GM19238 (cell line): ENCODE measurements at regions not wholly inside any gene's neighbourhood (a gene's known extent, or its start where the extent isn't known, plus 50 kb on each side); places are given as distances from the start of the nearest gene placed in this dataset.
"Not testable (repeated sequence)": the region's sequence is repeated elsewhere in the genome, so short reads cannot be mapped to it uniquely, and the experiment has no call there.

Source experiments
- DNase-seq: peaks from one replicate; pipeline ENCODE4 v3.0.0; 2011; ENCODE audit warnings: low spot score; ENCODE audit not compliant: insufficient read length

DNA sequence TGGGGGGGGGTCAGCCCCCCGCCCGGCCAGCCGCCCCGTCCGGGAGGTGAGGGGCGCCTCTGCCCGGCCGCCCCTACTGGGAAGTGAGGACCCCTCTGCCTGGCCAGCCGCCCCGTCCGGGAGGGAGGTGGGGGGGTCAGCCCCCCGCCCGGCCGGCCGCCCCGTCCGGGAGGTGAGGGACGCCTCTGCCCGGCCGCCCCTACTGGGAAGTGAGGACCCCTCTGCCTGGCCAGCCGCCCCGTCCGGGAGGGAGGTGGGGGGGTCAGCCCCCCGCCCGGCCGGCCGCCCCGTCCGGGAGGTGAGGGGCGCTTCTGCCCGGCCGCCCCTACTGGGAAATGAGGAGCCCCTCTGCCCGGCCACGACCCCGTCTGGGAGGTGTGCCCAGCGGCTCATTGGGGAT, 210.7 kb upstream of the RPL34 start:
- not testable (repeated sequence) for DNase-seq

DNA sequence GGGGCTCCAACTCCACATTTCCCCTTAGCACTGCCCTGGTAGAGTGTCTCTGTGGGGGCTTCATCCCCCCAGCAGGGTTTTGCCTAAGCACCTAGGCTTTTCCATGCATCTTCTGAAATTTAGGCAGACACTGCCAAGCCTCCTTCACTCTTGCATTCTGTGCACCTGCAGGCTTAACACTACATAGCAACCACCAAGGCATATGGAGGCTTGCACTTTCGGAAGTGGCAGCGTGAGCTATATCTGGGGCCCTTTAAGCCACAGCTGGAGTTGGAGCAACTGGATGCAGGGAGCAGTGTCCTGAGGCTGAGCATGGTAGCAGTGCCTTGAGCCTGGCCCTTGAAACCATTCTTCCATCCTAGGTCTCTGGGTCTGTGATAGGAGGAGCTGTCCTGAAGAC, 214.8 kb upstream of the RPL34 start:
- DNase-seq, result no peak

DNA sequence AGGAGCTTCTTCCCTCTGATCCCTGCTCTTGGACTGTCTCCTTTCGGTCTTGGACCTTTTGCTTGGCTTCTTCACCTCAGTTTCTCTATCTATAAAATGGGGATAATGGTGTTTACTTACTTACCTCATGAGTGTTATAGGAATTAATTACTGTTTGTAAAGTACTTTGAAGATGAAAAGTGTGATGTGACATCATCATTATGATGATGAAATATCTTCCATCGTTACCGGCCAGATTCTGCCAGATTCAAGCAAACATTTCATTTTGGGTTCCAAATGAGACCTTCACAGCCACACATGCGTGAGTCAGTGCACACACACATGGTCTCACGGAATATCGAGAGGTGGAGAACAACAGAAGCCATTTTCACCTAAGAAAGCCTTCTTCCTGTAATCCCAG, 220.1 kb upstream of the RPL34 start:
- no peak for DNase-seq

DNA sequence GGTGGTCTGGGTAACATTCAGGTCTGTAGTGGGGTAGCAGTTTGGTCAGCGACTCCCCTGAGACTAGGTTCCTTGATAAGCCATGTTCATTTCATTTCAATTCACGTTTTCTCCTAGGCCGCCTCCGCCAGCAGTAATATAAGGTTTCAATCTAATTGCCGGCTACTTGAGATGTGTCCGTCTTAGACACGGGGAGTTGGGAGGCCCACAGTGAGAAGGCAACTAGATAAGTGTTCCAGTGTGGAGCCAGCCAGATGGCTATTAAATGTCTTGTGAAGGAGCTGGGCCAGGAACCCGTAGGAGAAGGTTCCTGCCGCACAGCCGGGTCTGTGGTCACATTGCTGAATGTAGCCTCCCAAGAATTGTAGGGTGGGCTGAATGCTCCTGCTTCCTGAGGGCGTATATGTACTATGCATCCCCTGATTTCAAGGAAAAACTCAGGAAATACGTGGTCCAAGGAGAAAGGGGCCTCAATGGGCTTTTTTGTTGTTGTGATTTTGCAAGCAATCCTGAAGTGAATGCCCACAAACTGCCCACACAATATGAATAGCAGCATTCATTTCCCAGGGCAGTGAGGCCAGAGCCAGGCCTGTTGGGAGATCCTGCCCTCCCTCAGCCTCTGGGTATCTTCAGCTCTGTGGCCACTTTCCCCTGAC, 220.6 kb upstream of the RPL34 start:
- DNase-seq, result no peak

DNA sequence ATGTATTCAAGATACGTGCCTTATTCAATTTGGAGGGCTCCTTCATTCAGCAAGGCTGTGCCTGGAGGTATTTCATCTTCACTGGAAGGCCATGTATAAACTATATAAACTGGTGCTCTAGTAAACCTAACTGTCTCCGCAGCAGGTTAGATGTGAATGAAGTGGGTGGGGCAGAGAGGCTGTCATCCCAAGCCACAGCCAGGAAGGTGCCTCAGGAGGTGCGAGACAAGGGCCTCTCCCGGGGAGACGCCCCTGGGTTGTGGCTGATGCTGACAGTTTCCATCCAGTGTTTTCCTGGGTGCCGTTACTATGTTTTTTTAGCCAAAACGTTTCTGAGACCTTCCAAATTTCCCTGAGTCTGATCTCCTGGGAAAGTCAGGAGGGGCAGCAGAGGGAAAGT, 221.5 kb upstream of the RPL34 start:
- no peak for DNase-seq

DNA sequence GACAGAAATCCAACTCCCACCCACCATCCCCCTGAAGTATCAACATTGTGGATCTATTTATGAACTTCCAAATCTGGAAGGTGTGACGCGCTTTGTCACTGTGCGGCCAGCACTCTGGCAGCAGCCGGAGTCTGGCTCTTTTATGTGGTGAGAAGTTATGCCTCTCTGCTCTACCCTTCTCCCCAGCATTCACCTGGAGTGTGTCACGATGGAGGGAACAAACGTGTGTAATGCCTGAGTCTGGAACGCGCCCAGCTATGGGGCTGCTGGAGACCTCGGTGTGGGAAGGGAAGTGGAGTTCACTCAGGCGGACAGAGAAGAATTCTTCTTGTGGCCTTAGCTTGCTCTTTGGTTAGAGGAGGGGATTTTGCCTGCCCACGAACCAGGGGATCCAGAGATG, 222.1 kb upstream of the RPL34 start:
- DNase-seq, result no peak

DNA sequence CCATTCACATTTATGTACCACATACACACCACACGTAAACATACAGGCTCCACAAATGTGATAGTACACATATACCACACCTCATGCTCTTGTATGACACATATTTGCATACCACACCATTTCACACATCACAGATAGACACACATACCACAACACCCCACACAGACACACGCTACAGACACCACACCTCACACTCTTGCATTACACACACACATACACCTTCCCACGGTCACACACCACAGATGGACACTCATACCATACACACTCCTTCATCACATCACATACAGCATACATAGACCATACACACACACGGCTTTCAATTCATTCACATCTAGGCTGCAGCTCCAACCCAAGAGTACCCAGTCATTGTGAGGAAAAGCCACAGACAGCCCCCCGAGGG, 222.5 kb upstream of the RPL34 start:
- no peak for DNase-seq

DNA sequence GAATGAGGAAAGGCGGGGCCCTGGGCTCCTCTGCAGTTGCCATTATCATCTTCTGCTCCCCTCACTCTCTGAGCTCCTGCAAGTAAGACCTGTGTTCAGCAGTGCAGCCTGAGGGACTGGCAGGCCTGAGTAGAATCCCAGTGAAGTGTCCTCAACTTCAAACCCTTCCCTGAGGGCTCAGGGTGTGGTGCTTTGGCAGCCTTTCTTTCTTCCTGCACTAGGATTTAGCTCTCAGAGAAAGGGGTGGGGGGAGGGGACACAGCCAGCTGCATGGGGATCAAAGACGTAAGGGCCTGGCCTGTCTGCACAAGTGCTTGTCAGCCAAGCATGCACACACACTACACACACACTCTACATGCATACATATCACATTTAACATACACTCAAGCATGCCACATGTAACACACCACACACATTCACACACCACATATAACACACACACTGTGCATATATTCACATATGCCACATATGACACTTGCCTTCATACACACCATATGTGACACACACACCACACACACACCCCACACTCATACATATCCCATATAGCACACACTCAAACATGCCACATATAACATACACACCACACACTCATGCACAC, 223.4 kb upstream of the RPL34 start:
- no peak for DNase-seq

DNA sequence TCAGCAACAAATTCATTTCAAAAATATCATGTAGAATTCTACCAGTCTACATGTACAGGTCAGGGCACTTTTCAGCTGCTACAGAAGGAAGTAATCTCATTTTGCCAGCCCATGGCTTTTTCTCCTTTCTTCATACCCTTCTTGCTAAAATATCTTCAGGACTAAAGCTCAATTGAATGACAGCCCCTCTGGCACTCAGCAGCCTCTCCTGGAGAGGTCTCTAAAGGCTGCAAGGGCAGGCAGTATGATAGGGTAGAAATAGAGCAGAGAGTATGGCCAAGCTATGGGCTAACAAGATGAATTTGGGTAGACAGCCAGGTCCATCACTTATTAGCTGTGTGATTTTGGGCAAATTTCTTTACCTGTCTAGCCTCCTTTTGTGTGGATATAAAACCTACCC, 224.6 kb upstream of the RPL34 start:
- no peak for DNase-seq

DNA sequence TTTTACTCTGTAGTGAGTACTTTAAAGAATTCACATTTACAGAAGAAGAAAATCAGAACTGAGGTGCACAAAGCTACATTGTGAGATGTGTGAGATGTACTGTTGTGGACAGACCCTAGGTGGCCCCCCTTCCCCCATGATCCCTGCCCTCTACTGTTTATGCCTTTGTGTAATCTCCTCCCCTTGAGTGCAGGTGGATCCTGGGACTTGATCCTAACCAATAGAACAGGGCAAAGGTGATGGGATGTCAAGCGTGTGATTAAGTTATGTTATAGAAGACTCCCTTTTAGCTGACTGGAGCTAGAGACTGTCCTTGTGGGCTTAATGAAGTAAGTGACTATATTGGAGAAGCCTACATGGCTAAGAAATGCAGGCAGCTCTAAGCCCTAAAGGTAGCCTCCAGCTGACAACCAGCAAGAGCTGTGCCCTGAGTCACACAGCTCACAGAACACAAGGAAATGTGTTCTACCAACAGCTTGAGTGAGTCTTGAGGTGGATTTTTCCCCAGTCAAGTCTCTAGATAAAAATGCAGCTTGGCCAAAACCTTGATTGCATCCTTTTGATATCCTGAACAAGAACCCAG, 225.2 kb upstream of the LEF1 start:
- DNase-seq, result no peak

DNA sequence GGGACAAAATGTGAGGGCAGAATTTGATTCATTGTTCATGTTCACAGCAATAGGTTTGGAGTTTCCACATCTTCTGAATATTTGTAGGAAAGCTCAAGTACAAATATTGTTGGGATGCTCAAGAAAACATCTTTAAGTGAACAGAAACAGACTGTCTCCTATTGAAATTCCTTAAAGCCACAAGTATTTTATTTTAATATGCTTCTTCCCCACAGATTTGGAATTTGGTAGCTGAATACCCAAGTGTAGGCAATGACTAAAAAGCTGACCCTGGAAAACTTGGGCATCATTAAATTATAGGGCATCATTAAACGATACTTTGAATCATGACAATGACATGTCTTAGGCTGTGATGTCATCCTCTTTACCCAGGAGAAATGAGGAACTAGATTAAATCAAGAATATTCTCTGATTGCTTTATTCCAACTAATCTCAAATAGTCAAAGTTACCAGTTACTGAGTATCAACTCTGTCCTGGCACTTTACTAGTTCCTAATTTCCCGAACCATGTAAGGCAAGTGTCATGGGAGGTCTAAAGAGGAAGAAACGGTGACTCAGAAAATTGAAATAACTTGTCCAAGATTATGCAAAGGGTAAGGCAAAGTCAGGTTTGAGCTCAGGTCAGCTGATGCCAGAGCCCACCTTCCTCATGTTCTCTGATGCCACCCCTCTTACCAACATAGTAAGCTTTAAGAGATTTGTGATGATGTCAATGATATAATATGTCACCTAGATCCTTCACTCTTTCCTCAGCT, 223.1 kb upstream of the LEF1 start:
- DNase-seq, result no peak

DNA sequence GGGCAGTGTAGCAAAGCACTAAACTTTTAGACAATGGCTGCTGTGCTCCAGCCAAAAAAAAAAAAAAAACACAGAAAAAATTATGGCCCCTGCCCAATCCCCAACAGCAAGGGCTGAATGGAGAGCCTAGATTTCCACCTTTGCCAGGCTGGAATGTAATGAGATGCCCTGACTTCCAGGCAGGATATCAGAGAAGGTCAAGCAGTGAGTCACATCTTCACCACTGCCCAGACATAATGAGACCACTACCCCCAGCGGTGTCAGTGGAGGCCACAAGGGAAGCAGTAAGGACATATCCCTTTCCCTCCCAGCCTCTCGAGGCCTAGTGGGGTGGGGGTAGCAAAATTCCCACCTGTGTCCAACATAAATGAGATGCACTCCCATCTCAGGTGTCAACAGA, 216.3 kb upstream of the LEF1 start:
- DNase-seq, result no peak

DNA sequence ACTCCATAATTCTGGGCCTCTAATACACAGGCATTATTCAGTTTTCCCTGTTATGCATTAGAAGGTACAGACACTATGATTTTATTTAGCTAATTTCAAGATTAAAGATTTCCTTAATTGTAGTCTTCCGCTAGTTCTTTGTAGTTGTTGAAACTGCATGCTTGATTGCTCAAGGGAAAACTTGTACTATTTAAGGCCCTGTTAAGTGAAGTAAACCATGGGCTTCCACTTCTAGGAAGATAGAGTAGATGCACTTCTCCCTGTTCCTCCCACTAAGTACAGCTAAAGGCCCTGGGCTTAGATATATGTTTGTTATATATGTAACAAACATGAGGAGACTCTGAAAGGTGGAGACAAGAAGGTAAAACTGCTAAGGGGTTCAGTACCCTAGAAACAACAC, 215.8 kb upstream of the LEF1 start:
- no peak for DNase-seq

DNA sequence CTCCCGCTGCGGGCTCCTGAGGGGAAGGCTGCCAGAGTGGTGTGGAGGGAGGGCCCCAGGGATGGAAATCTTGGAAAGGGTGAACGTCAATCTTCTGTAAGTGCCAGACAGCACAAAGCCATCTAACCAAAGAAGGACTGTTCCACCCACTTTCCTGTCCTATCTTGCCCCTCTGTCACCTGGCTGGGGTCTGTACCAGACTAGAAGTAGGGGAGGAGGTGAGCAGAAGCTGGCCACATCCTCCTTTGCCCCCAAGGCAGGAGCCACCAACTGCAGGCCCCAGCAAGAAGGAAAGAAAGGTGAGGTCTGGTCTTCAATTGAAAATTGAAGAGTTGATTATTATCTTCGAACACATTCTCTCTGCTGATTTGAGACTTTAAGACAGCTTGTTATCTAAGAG, 214.4 kb upstream of the LEF1 start:
- no peak for DNase-seq

DNA sequence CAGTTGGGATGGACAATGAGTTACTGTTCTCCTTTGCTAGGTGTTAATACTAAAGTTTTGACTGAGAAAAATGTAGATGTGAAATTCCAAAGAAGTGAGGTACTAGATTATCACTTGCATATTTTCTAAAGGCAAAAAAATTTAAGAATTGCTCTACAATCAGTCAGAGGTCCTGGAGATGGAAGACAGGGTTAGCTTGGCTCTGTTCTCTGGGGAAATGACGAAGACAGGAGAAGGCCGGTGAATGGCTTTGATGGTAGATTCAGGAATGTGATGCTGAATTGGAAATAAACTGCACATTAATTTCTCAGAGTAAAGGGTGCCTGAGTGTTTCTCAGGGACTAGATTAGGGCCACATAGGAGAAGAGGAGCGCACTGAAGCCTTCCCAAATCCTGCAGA, 214.0 kb upstream of the LEF1 start:
- no peak for DNase-seq

DNA sequence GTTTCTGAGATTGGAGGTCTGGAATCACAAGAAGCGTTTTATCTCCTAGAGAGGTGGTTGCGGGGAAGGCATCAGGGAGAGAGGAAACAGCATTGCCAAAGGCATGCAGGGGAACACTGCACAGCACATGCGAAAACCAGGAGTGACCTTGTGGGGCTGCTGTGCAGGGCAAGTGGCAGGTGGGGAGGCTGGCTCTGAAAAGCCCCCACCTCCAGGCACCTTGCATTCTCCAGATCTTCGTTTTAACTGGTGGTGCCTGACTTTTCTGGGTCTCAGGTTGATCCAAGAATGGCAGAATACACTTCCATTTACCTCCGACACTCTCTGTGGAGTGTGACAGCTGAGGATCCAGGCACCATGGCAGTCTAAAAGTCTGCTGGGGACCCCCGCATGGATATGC, 209.4 kb upstream of the LEF1 start:
- no peak for DNase-seq

DNA sequence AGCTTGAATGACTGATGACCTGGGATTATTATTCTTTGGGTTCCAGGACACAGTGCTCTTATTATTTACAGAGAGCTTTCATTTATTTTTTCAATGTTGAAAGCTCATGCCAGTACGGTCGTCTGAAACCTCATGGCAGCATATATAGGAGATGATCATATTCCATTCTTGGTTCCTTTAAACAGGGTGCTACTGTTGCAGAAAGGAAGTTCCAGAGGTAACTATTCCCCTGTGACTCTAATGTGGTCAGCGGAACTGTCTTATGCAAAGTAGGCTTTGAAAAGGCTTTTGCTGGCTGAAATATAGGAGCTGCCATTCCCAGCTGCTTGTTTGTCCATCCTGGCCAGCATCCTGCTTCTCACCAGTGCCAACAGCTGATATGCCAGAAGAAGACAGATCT, 208.3 kb upstream of the LEF1 start:
- DNase-seq, result no peak

DNA sequence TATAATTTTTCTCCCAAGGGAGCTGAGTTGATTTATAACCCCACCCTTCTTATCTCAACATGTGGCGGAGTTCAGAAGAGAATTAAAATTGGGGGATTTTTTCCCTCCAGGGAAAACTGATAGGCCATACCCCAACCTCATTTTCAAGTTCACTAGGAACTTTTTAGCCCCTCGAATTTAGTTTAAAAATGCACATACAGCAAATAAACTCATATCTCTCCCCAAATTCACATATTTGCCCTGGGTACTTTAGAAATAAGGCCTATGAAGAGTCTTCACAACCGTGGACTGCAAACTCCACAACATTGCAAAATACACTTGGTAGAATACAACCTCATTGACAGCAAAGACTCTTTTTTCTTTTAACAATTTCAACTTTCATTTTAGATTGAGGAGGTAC, 206.7 kb upstream of the LEF1 start:
- no peak for DNase-seq

DNA sequence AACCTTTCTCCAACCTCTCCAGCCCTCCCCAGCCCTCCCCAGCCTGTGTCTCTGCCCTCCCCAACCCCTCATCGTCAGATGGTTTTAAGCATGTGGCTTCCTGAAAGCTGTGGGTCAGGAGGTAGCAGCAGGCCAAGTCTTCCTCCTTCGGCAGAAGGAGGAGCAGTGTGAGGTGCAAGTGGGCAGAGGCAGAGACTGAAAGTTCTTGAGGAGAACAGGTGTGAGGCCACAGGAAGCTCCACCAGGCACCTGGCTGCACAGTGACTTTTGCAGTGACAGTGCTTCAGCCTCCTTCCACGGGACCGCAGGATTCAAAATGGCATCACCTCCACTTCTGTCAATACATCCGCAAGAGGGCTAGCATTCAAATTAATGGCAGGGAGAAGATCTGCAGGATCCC, 203.9 kb upstream of the LEF1 start:
- DNase-seq, result no peak

DNA sequence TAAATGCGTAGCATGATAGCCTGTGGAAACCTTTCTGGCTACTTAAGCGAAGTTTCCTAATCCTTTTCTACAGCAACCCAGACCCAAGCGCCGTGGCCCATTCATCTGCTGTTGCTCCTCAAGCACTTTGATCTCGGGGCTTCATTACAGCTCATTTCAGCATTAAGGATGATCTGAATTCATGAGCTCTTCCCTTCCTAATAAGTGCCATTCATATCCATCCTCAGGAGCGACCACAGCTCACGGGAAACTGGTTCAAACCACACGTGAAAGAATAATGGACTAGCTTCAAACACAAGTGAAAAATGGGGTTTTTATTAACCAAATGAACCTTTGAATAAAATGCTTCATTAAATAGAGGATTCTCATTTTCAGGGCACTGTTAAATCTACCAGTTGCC, 202.6 kb upstream of the LEF1 start:
- DNase-seq, result no peak

DNA sequence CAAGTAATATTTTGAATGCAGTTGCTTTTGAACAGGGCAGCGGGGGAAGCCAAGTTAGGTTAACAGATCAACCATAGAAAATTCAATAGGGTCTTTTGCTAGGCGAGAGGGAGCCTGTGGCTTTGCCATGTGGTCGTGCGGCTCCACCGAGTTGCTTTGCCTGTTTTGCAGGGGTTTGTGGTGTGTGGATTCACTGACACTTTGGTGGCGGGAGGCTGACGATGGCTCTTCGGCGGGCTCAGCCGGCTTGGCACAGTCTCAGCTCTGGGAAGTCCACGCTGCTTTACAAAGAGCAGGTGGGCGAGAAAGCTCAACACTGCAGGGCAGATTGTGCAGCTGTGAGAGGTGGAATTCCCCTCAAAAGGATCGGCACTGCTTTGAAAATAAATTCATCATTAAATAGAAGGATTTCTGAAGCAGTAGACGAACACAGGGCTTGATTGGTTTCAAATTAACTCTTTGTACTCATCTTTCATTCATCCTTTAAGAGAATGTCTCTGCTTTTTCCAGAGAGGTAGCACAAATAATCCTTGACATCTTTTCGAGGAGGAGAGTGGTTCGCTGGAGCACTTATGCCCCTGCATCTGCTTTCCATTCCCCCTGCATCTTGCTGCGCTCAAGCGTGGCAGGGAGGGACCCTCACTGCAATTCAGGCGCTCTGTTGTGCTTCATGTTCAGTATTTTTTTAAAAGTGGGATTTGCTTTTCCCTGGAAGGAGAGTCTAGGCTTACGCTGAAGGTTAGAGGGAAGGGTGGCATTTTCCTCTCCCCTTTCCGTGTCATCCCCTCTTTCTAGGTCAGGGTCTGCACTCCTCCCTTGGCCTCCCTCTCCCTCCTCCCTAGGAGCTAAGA, 201.8 kb upstream of the LEF1 start:
- DNase-seq, result no peak
